Sigmoid colon (tissue), 6 donors: ENCODE measurements at regions not wholly inside any gene's neighbourhood (a gene's known extent, or its start where the extent isn't known, plus 50 kb on each side); places are given as distances from the start of the nearest gene placed in this dataset.

Source experiments
- DNase-seq: peaks from one replicate; pipeline ENCODE4 v3.0.0-alpha.2; 2019
- H3K27ac ChIP-seq, 4 donors: fragments of 200-600 bp; sonication (generic); one replicate each; pipeline ENCODE4 v1.5.1; 2016 to 2019; ENCODE audit warnings: mild to moderate bottlenecking in 1 of 4
- H3K27me3 ChIP-seq, 3 donors: fragments of 200-600 bp; sonication (generic); one replicate each; pipeline ENCODE4 v1.5.1; 2019; ENCODE audit warnings: mild to moderate bottlenecking in 1 of 3
- H3K36me3 ChIP-seq, 4 donors: fragments of 200-600 bp; sonication (generic); one replicate each; pipeline ENCODE4 v1.5.1; 2016 to 2019
- H3K4me1 ChIP-seq, 4 donors: fragments of 200-600 bp; sonication (generic); one replicate each; pipeline ENCODE4 v1.5.1; 2017 to 2019
- H3K4me3 ChIP-seq, 4 donors: fragments of 200-600 bp; sonication (generic); one replicate each; pipeline ENCODE4 v1.5.1; 2017 to 2019; ENCODE audit warnings: mild to moderate bottlenecking in 2 of 4, moderate library complexity in 1 of 4
- H3K9me3 ChIP-seq, 4 donors: fragments of 200-600 bp in 3 of 4; sonication (generic) in 3 of 4; one replicate each; pipeline versions ENCODE4 v1.5.1 to v1.6.1; 2013 to 2019
- EP300 ChIP-seq, 4 donors: sonication (generic); formaldehyde crosslinking; IDR thresholded peaks; one replicate each; pipeline ENCODE4 v1.6.1; 2017; ENCODE audit warnings: antibody characterized with exemption in 4 of 4
- POLR2A ChIP-seq, 2 donors: fragments of 450-650 bp; IDR thresholded peaks; one replicate each; pipeline ENCODE4 v1.6.1; 2016; ENCODE audit warnings: antibody characterized with exemption in 2 of 2, mild to moderate bottlenecking in 2 of 2, moderate library complexity in 2 of 2
- POLR2AphosphoS5 ChIP-seq, 4 donors: sonication (generic); formaldehyde crosslinking; IDR thresholded peaks; one replicate each; pipeline ENCODE4 v1.6.1; 2017; ENCODE audit warnings: antibody characterized with exemption in 4 of 4
- WGBS, 2 donors: extraction: QIAGEN DNeasy Blood & Tissue Kit; methylation state at CpG; one replicate each; pipeline ENCODE4 v1.1.7; 2013; 5-methylcytosine and 5-hydroxymethylcytosine counted together
- intact Hi-C: fragments of 100-400 bp; cut with DNase I; formaldehyde crosslinking; loops from one replicate; pipeline ENCODE4 v1.15.1; 2023
- TF ChIP-seq, protein P1 (sequence below), 4 experiments: fragments of 450-650 bp in 3 of 4; fragments of 200-600 bp in 1 of 4; IDR thresholded peaks; one replicate each; pipeline ENCODE4 v1.5.1; 2016 to 2019; ENCODE audit warnings: antibody characterized with exemption in 4 of 4, mild to moderate bottlenecking in 3 of 4, moderate library complexity in 2 of 4
- donor health status: healthy with polysubstance abuse.
- donor health status: healthy.

GRCh38 chr2:181294979-181295378 is 162.2 kb upstream of the ITGA4 start:
- H3K27ac ChIP-seq = no peak overlapping the region
- H3K9me3 ChIP-seq = no peaks in the 10 kb centered on the region
- DNase-seq = no peak
- TF ChIP-seq POLR2AphosphoS5 (IDR thresholded peaks at IDR 0.05) (no peak), EP300 (IDR thresholded peaks at IDR 0.05) (no peak), POLR2A (IDR thresholded peaks at IDR 0.05) (no peak)
- TF ChIP-seq, protein P1, sequence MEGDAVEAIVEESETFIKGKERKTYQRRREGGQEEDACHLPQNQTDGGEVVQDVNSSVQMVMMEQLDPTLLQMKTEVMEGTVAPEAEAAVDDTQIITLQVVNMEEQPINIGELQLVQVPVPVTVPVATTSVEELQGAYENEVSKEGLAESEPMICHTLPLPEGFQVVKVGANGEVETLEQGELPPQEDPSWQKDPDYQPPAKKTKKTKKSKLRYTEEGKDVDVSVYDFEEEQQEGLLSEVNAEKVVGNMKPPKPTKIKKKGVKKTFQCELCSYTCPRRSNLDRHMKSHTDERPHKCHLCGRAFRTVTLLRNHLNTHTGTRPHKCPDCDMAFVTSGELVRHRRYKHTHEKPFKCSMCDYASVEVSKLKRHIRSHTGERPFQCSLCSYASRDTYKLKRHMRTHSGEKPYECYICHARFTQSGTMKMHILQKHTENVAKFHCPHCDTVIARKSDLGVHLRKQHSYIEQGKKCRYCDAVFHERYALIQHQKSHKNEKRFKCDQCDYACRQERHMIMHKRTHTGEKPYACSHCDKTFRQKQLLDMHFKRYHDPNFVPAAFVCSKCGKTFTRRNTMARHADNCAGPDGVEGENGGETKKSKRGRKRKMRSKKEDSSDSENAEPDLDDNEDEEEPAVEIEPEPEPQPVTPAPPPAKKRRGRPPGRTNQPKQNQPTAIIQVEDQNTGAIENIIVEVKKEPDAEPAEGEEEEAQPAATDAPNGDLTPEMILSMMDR (IDR thresholded peaks at IDR 0.05) = no peak
- no peaks in the 10 kb centered on the region for H3K4me1 ChIP-seq
- no peaks in the 10 kb centered on the region for H3K27me3 ChIP-seq
- intact Hi-C loops = no loop called here
- H3K36me3 ChIP-seq = no peaks in the 10 kb centered on the region
- WGBS, 2 donors = 90 to 93% methylated on average over 1 of the region's 1 CpG
- H3K4me3 ChIP-seq = no peak overlapping the region

DNA sequence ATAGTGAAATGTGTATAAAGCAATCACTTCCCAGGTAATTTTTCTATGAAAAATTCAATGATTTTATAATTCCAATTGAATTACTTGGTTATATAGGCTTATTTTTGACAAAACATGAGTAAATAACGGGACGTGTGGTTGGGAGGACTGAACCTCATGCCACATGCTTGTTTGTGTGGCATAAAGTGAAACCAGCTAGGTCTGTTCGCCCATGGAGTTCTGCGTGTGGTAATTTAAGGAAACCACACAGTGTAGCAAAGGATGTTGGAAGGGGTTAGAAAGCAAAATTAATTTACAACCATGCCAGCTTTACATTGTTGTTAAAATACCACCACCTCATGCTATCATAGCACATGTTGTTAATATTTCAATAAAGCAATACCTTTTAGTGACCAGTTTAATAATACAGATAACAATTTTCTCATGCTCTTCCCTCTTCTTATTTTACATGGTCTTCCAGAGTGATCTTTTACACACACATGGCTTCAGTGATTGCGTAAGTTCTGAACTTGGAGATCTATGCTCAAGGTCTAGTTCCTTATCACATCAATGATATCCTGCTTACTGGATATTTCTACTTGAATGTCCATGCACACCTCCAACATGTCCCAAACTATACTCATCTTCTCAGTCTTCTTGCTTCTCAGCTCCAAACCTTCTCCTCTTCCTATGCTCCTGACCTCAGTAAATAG is 156.4 kb upstream of the ITGA4 start:
- no peak for DNase-seq
- no peak for TF ChIP-seq POLR2AphosphoS5 (IDR thresholded peaks at IDR 0.05)
- TF ChIP-seq EP300 (IDR thresholded peaks at IDR 0.05) = no peak
- no peak for TF ChIP-seq POLR2A (IDR thresholded peaks at IDR 0.05)
- TF ChIP-seq, protein P1 (IDR thresholded peaks at IDR 0.05) = no peak
- H3K4me3 ChIP-seq = no peak overlapping the region
- intact Hi-C loops = no loop called here
- H3K9me3 ChIP-seq = no peaks in the 10 kb centered on the region
- H3K4me1 ChIP-seq = peaks cover 0 to 4% (median 0%) of the 10 kb centered on the region in 4 donors
- no peaks in the 10 kb centered on the region for H3K27me3 ChIP-seq
- 56 to 86% methylated on average over 5 of the region's 5 CpGs for WGBS, 2 donors
- no peak overlapping the region for H3K27ac ChIP-seq
- H3K36me3 ChIP-seq = no peaks in the 10 kb centered on the region

DNA sequence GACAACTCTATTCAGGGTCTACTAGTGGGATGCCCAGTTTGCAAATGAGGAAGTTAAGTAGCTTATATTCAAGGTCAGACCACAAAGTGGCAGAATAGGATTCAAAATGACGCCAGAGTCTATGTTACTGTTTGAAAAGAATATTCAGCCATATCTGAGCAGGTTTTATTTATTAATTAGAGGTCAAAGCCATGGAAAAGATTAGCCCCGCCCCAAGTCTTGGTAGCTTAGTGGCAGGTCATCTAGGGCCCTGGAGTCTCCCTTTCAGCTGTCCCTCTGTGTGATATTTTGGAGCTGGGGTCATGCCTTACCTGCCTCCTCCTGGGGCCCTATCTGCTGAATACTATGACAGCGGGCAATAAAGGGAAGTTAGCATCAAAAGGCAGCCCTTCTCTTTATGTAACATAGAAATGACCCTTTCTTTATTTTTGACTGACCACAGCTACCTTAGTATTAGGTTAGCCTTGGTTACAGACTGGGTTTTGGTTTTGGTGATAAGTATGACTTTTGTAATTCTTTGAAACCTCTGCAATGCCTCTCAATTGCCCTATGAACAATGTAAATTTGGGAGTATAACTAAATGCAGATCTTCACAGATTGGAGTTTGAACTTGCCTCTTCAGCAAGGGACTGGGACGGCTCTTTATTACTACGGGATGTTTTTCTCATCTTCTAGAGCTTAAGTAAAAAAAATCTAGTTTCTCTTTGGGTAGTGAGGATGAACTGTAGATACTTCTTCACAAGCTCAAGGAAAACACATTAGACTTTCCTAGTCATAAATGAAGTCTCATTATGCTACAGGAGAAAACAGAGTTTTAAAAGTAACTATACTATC is 153.0 kb upstream of the ITGA4 start:
- DNase-seq = no peak
- Histone ChIP-seq H3K9me3 (no peaks in the 10 kb centered on the region), H3K36me3 (no peaks in the 10 kb centered on the region), H3K27me3 (no peaks in the 10 kb centered on the region), H3K4me3 (no peak overlapping the region), H3K4me1 (peaks cover 0 to 6% (median 2%) of the 10 kb centered on the region in 4 donors), H3K27ac (no peak overlapping the region)
- WGBS, 2 donors = 52 to 81% methylated on average over 5 of the region's 5 CpGs
- TF ChIP-seq POLR2A (IDR thresholded peaks at IDR 0.05) (no peak), EP300 (IDR thresholded peaks at IDR 0.05) (no peak), POLR2AphosphoS5 (IDR thresholded peaks at IDR 0.05) (no peak)
- TF ChIP-seq, protein P1 (IDR thresholded peaks at IDR 0.05) = no peak
- intact Hi-C loops = no loop called here

- intact Hi-C loops = no loop called here
- Histone ChIP-seq H3K9me3 (no peaks in the 10 kb centered on the region), H3K27me3 (no peaks in the 10 kb centered on the region), H3K4me3 (no peak overlapping the region), H3K27ac (no peak overlapping the region), H3K4me1 (peaks cover 0 to 6% (median 2%) of the 10 kb centered on the region in 4 donors), H3K36me3 (no peaks in the 10 kb centered on the region)
- WGBS, 2 donors = 24 to 44% methylated on average over 6 of the region's 6 CpGs
- TF ChIP-seq POLR2AphosphoS5 (IDR thresholded peaks at IDR 0.05) (no peak), POLR2A (IDR thresholded peaks at IDR 0.05) (no peak), EP300 (IDR thresholded peaks at IDR 0.05) (no peak)
- TF ChIP-seq, protein P1 (IDR thresholded peaks at IDR 0.05) = no peak
- DNase-seq = no peak
These were observed 151.7 kb upstream of the ITGA4 start for GRCh38 chr2:181305301-181306123.
